K562 (cell line): ENCODE measurements at regions not wholly inside any gene's neighbourhood (a gene's known extent, or its start where the extent isn't known, plus 50 kb on each side); places are given as distances from the start of the nearest gene placed in this dataset.

ENCODE experiments used
- MAFK ChIP-seq: IDR thresholded peaks from 2 replicates; pipeline ENCODE4 v1.6.1; 2011; ENCODE audit warnings: low read length, improper control_type of control experiment
- MAZ ChIP-seq, 2 experiments: fragments of 450-650 bp in 1 of 2; sonication (generic) in 1 of 2; formaldehyde crosslinking; IDR thresholded peaks in 1 of 2; conservative IDR thresholded peaks in 1 of 2; 2 replicates each; pipeline versions ENCODE4 v1.4.0 to v1.5.0; 2020; ENCODE audit warnings: mild to moderate bottlenecking in 1 of 2, missing genetic modification reagents in 1 of 2
- RCOR1 ChIP-seq, 2 experiments: IDR thresholded peaks; 2 replicates each; pipeline ENCODE4 v1.6.1; 2012; ENCODE audit warnings: low read depth in 2 of 2, low read length in 2 of 2, borderline replicate concordance in 1 of 2, improper control_type of control experiment in 1 of 2
- ZNF24 ChIP-seq: fragments of 450-650 bp; IDR thresholded peaks from 2 replicates; pipeline ENCODE4 v1.6.1; 2016
- TF ChIP-seq, protein P1 (sequence below), 3 experiments: IDR thresholded peaks in 2 of 3; conservative IDR thresholded peaks in 1 of 3; 2 replicates each; pipeline ENCODE4 v1.5.1; 2011 to 2012; ENCODE audit warnings: low read length in 3 of 3, mild to moderate bottlenecking in 3 of 3, control low read depth in 2 of 3, improper control_type of control experiment in 1 of 3, inconsistent platforms in 1 of 3, low read depth in 1 of 3, mixed read lengths in 1 of 3, moderate library complexity in 1 of 3; ENCODE audit not compliant: insufficient read depth in 2 of 3
- TF ChIP-seq, protein P2 (sequence below): sonication (generic); formaldehyde crosslinking; IDR thresholded peaks from 2 replicates; pipeline ENCODE4 v1.8.1; 2023; ENCODE audit warnings: mild to moderate bottlenecking, missing genetic modification reagents

DNA sequence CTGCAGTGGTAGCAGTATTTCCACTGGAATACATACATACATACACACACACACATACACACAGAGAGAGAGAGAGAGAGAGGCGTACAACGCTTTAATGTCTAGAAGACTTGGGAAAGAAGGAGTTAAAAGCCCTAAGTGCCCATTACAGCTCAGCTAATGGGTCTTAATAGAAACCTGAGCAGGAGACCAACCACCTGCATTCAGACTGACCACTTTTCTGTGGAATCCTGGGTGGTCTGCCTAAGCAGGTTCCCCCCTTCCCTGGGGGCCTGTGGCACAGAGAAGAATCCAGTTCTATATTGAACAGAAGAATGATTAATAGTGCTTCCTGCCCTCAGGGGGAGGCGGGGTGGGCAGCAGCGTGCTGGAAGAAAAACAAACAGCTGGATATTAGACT lies 312.4 kb upstream of the PRKD1 start:
- TF ChIP-seq, protein P1, sequence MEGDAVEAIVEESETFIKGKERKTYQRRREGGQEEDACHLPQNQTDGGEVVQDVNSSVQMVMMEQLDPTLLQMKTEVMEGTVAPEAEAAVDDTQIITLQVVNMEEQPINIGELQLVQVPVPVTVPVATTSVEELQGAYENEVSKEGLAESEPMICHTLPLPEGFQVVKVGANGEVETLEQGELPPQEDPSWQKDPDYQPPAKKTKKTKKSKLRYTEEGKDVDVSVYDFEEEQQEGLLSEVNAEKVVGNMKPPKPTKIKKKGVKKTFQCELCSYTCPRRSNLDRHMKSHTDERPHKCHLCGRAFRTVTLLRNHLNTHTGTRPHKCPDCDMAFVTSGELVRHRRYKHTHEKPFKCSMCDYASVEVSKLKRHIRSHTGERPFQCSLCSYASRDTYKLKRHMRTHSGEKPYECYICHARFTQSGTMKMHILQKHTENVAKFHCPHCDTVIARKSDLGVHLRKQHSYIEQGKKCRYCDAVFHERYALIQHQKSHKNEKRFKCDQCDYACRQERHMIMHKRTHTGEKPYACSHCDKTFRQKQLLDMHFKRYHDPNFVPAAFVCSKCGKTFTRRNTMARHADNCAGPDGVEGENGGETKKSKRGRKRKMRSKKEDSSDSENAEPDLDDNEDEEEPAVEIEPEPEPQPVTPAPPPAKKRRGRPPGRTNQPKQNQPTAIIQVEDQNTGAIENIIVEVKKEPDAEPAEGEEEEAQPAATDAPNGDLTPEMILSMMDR (IDR thresholded peaks at IDR 0.05 in 2 of 3, conservative IDR thresholded peaks at IDR 0.05 in 1 of 3; ENCODE audit: insufficient read depth in 2 of 3, low read depth in 1 of 3, low read length in 3 of 3): no peak
- TF ChIP-seq MAFK (no peak), RCOR1 (IDR thresholded peaks at IDR 0.05; ENCODE audit: borderline replicate concordance in 1 of 2, low read depth in 2 of 2, low read length in 2 of 2) (no peak), MAZ (CRISPR knock-in tag; conservative IDR thresholded peaks at IDR 0.05 in 1 of 2, IDR thresholded peaks at IDR 0.05 in 1 of 2) (no peak), ZNF24 (no peak)
- TF ChIP-seq, protein P2, sequence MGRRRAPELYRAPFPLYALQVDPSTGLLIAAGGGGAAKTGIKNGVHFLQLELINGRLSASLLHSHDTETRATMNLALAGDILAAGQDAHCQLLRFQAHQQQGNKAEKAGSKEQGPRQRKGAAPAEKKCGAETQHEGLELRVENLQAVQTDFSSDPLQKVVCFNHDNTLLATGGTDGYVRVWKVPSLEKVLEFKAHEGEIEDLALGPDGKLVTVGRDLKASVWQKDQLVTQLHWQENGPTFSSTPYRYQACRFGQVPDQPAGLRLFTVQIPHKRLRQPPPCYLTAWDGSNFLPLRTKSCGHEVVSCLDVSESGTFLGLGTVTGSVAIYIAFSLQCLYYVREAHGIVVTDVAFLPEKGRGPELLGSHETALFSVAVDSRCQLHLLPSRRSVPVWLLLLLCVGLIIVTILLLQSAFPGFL (CRISPR knock-in tag): no peak
